ENCODE measurements at regions not wholly inside any gene's neighbourhood (a gene's known extent, or its start where the extent isn't known, plus 50 kb on each side); places are given as distances from the start of the nearest gene placed in this dataset.

GRCh38 chr5:96565582-96566265 is 96.5 kb upstream of the CAST start:
- POLR2A ChIA-PET = no interaction called here
- Mint-ChIP-seq H3K4me1 (peaks cover 5 to 18% (median 16%) of the 10 kb centered on the region in 3 donors), H3K4me3 (no peak overlapping the region), H3K36me3 (no peaks in the 10 kb centered on the region), H3K9me3 (no peaks in the 10 kb centered on the region), H3K27ac (no peak overlapping the region), H3K27me3 (peaks cover 0 to 10% of the 10 kb centered on the region in 2 donors)
- no peak for DNase-seq
- Histone ChIP-seq H3K4me3 (ENCODE audit: control insufficient read depth in 1 of 2, extremely low read depth in 1 of 2, low read length in 1 of 2) (no peak overlapping the region), H3K36me3 (ENCODE audit: control insufficient read depth in 2 of 2, extremely low read depth in 1 of 2, insufficient read depth in 1 of 2, low read length in 1 of 2) (no peaks in the 10 kb centered on the region), H3K27ac (ENCODE audit: low read length) (no peak overlapping the region), H3K27me3 (replicated peaks in 1 of 2; ENCODE audit: control insufficient read depth in 2 of 2, extremely low read depth in 1 of 2, insufficient read depth in 2 of 2, low read length in 1 of 2) (no peaks in the 10 kb centered on the region), H3K9me3 (no peaks in the 10 kb centered on the region), H3K4me1 (ENCODE audit: control insufficient read depth in 1 of 2, extremely low read depth in 1 of 2, insufficient read depth in 2 of 2, low read length in 2 of 2) (no peaks in the 10 kb centered on the region)
- 78% methylated on average over 3 of the region's 8 CpGs for WGBS (ENCODE audit: insufficient coverage)
- no peak for ATAC-seq (replicated peaks in 1 of 4)
- CTCF ChIA-PET = no interaction called here

GRCh38 chr5:96566833-96567587 is 95.2 kb upstream of the CAST start:
- WGBS (ENCODE audit: insufficient coverage) = 46% methylated on average over 5 of the region's 8 CpGs
- no peaks in the 10 kb centered on the region for H3K36me3 Mint-ChIP-seq
- ChIA-PET CTCF (interaction anchor here in 1 of 2 donors (0.6 to 0.8 kb wide), 2 partner anchors 30 to 222 kb away, joined by 3 read pairs; no protein-coding TSS in a partner anchor), POLR2A (no interaction called here)
- H3K27me3 ChIP-seq (replicated peaks in 1 of 2; ENCODE audit: control insufficient read depth in 2 of 2, extremely low read depth in 1 of 2, insufficient read depth in 2 of 2, low read length in 1 of 2) = no peaks in the 10 kb centered on the region
- peaks cover 0 to 10% of the 10 kb centered on the region in 2 donors for H3K27me3 Mint-ChIP-seq
- H3K27ac Mint-ChIP-seq = no peak overlapping the region
- no peaks in the 10 kb centered on the region for H3K36me3 ChIP-seq (ENCODE audit: control insufficient read depth in 2 of 2, extremely low read depth in 1 of 2, insufficient read depth in 1 of 2, low read length in 1 of 2)
- ATAC-seq (replicated peaks in 1 of 4) (no peak), DNase-seq (no peak)
- H3K4me1 Mint-ChIP-seq = peaks cover 5 to 18% (median 16%) of the 10 kb centered on the region in 3 donors
- no peak overlapping the region for H3K27ac ChIP-seq (ENCODE audit: low read length)
- no peaks in the 10 kb centered on the region for H3K9me3 ChIP-seq
- no peak overlapping the region for H3K4me3 ChIP-seq (ENCODE audit: control insufficient read depth in 1 of 2, extremely low read depth in 1 of 2, low read length in 1 of 2)
- no peaks in the 10 kb centered on the region for H3K4me1 ChIP-seq (ENCODE audit: control insufficient read depth in 1 of 2, extremely low read depth in 1 of 2, insufficient read depth in 2 of 2, low read length in 2 of 2)
- no peak overlapping the region for H3K4me3 Mint-ChIP-seq
- no peaks in the 10 kb centered on the region for H3K9me3 Mint-ChIP-seq

GRCh38 chr5:96569332-96569731 is 92.8 kb upstream of the CAST start:
- ATAC-seq (replicated peaks in 1 of 4) = no peak
- H3K36me3 ChIP-seq (ENCODE audit: control insufficient read depth in 2 of 2, extremely low read depth in 1 of 2, insufficient read depth in 1 of 2, low read length in 1 of 2) = no peaks in the 10 kb centered on the region
- no peak for DNase-seq
- CTCF ChIA-PET = no interaction called here
- no peaks in the 10 kb centered on the region for H3K4me1 ChIP-seq (ENCODE audit: control insufficient read depth in 1 of 2, extremely low read depth in 1 of 2, insufficient read depth in 2 of 2, low read length in 2 of 2)
- no peaks in the 10 kb centered on the region for H3K27me3 ChIP-seq (replicated peaks in 1 of 2; ENCODE audit: control insufficient read depth in 2 of 2, extremely low read depth in 1 of 2, insufficient read depth in 2 of 2, low read length in 1 of 2)
- 100% methylated on average over 2 of the region's 4 CpGs for WGBS (ENCODE audit: insufficient coverage)
- Mint-ChIP-seq H3K4me3 (no peak overlapping the region), H3K36me3 (no peaks in the 10 kb centered on the region), H3K4me1 (peaks cover 5 to 22% (median 18%) of the 10 kb centered on the region in 3 donors), H3K27me3 (peaks cover 0 to 15% of the 10 kb centered on the region in 2 donors), H3K27ac (no peak overlapping the region), H3K9me3 (no peaks in the 10 kb centered on the region)
- POLR2A ChIA-PET = no interaction called here
- no peak overlapping the region for H3K4me3 ChIP-seq (ENCODE audit: control insufficient read depth in 1 of 2, extremely low read depth in 1 of 2, low read length in 1 of 2)
- no peaks in the 10 kb centered on the region for H3K9me3 ChIP-seq
- no peak overlapping the region for H3K27ac ChIP-seq (ENCODE audit: low read length)

GRCh38 chr5:96569770-96570169 is 92.4 kb upstream of the CAST start:
- Mint-ChIP-seq H3K36me3 (no peaks in the 10 kb centered on the region), H3K27me3 (peaks cover 0 to 15% of the 10 kb centered on the region in 2 donors), H3K4me3 (no peak overlapping the region), H3K9me3 (no peaks in the 10 kb centered on the region), H3K4me1 (peaks cover 5 to 22% (median 18%) of the 10 kb centered on the region in 3 donors), H3K27ac (no peak overlapping the region)
- Histone ChIP-seq H3K4me1 (ENCODE audit: control insufficient read depth in 1 of 2, extremely low read depth in 1 of 2, insufficient read depth in 2 of 2, low read length in 2 of 2) (no peaks in the 10 kb centered on the region), H3K27me3 (replicated peaks in 1 of 2; ENCODE audit: control insufficient read depth in 2 of 2, extremely low read depth in 1 of 2, insufficient read depth in 2 of 2, low read length in 1 of 2) (no peaks in the 10 kb centered on the region), H3K27ac (ENCODE audit: low read length) (no peak overlapping the region), H3K36me3 (ENCODE audit: control insufficient read depth in 2 of 2, extremely low read depth in 1 of 2, insufficient read depth in 1 of 2, low read length in 1 of 2) (no peaks in the 10 kb centered on the region), H3K4me3 (ENCODE audit: control insufficient read depth in 1 of 2, extremely low read depth in 1 of 2, low read length in 1 of 2) (no peak overlapping the region), H3K9me3 (no peaks in the 10 kb centered on the region)
- ATAC-seq (replicated peaks in 1 of 4) (no peak), DNase-seq (no peak)
- 100% methylated on average over 1 of the region's 4 CpGs for WGBS (ENCODE audit: insufficient coverage)
- POLR2A ChIA-PET = no interaction called here
- CTCF ChIA-PET = interaction anchor here in 1 of 2 donors (0.7 kb wide), 1 partner anchor 37 kb away, joined by 3 read pairs; no protein-coding TSS in a partner anchor

GRCh38 chr5:96572864-96573512 is 89.2 kb upstream of the CAST start:
- no peaks in the 10 kb centered on the region for H3K9me3 Mint-ChIP-seq
- Histone ChIP-seq H3K9me3 (no peaks in the 10 kb centered on the region), H3K4me3 (ENCODE audit: control insufficient read depth in 1 of 2, extremely low read depth in 1 of 2, low read length in 1 of 2) (no peak overlapping the region), H3K27ac (ENCODE audit: low read length) (no peak overlapping the region), H3K4me1 (ENCODE audit: control insufficient read depth in 1 of 2, extremely low read depth in 1 of 2, insufficient read depth in 2 of 2, low read length in 2 of 2) (no peaks in the 10 kb centered on the region), H3K27me3 (replicated peaks in 1 of 2; ENCODE audit: control insufficient read depth in 2 of 2, extremely low read depth in 1 of 2, insufficient read depth in 2 of 2, low read length in 1 of 2) (peaks cover 0 to 3% of the 10 kb centered on the region in 2 experiments), H3K36me3 (ENCODE audit: control insufficient read depth in 2 of 2, extremely low read depth in 1 of 2, insufficient read depth in 1 of 2, low read length in 1 of 2) (no peaks in the 10 kb centered on the region)
- H3K27ac Mint-ChIP-seq = no peak overlapping the region
- 75% methylated on average over 1 of the region's 5 CpGs for WGBS (ENCODE audit: insufficient coverage)
- H3K27me3 Mint-ChIP-seq = peaks cover 0 to 8% of the 10 kb centered on the region in 2 donors
- DNase-seq = no peak
- ChIA-PET CTCF (interaction anchor here in 1 of 2 donors (0.7 kb wide), 1 partner anchor 245 kb away, joined by 5 read pairs; no protein-coding TSS in a partner anchor), POLR2A (interaction anchor here in 1 of 2 donors (0.6 kb wide), 1 partner anchor 88 kb away, joined by 5 read pairs; no protein-coding TSS in a partner anchor)
- peak in 1 of 4 experiments; percentile 19 for ATAC-seq (replicated peaks in 1 of 4)
- H3K36me3 Mint-ChIP-seq = no peaks in the 10 kb centered on the region
- H3K4me1 Mint-ChIP-seq = peaks cover 0 to 4% (median 3%) of the 10 kb centered on the region in 3 donors
- no peak overlapping the region for H3K4me3 Mint-ChIP-seq

GRCh38 chr5:96573513-96573894 is 88.7 kb upstream of the CAST start:
- Mint-ChIP-seq H3K4me3 (no peak overlapping the region), H3K4me1 (peaks cover 0 to 4% (median 3%) of the 10 kb centered on the region in 3 donors), H3K27ac (no peak overlapping the region), H3K27me3 (peaks cover 0 to 8% of the 10 kb centered on the region in 2 donors), H3K36me3 (no peaks in the 10 kb centered on the region), H3K9me3 (no peaks in the 10 kb centered on the region)
- CTCF ChIA-PET = no interaction called here
- Histone ChIP-seq H3K4me3 (ENCODE audit: control insufficient read depth in 1 of 2, extremely low read depth in 1 of 2, low read length in 1 of 2) (no peak overlapping the region), H3K27me3 (replicated peaks in 1 of 2; ENCODE audit: control insufficient read depth in 2 of 2, extremely low read depth in 1 of 2, insufficient read depth in 2 of 2, low read length in 1 of 2) (peaks cover 0 to 3% of the 10 kb centered on the region in 2 experiments), H3K4me1 (ENCODE audit: control insufficient read depth in 1 of 2, extremely low read depth in 1 of 2, insufficient read depth in 2 of 2, low read length in 2 of 2) (no peaks in the 10 kb centered on the region), H3K9me3 (no peaks in the 10 kb centered on the region), H3K27ac (ENCODE audit: low read length) (no peak overlapping the region), H3K36me3 (ENCODE audit: control insufficient read depth in 2 of 2, extremely low read depth in 1 of 2, insufficient read depth in 1 of 2, low read length in 1 of 2) (no peaks in the 10 kb centered on the region)
- POLR2A ChIA-PET = no interaction called here
- DNase-seq (no peak), ATAC-seq (replicated peaks in 1 of 4) (no peak)
